Stimulated activated effector memory CD8-positive, alpha-beta T cell treated with anti-CD3 and anti-CD28 coated beads, Interleukin-12 subunit alpha, Interleukin-12 subunit beta, amount 100 ng/mL, for 72 hours (primary cell): ENCODE measurements at regions not wholly inside any gene's neighbourhood (a gene's known extent, or its start where the extent isn't known, plus 50 kb on each side); places are given as distances from the start of the nearest gene placed in this dataset.
"Not testable (repeated sequence)": the region's sequence is repeated elsewhere in the genome, so short reads cannot be mapped to it uniquely, and the experiment has no call there.

Experiments
- ATAC-seq: fragments of 150-1000 bp; cut with Tn5 transposase; 2 replicates; pipeline ENCODE4 v1.10.0; 2021
- DNase-seq, 2 donors: peaks; one replicate each; pipeline ENCODE4 v3.0.0; 2021 to 2022; ENCODE audit warnings: low spot score in 2 of 2
- H3K27ac Mint-ChIP-seq: one replicate; pipeline ENCODE4 v1.8.0; 2022; ENCODE audit warnings: mild to moderate bottlenecking, mixed read lengths
- H3K36me3 Mint-ChIP-seq: one replicate; pipeline ENCODE4 v1.8.0; 2022; ENCODE audit warnings: mild to moderate bottlenecking, mixed read lengths
- H3K4me1 Mint-ChIP-seq: one replicate; pipeline ENCODE4 v1.8.0; 2022; ENCODE audit warnings: mixed read lengths
- H3K4me3 Mint-ChIP-seq: one replicate; pipeline ENCODE4 v1.8.0; 2022; ENCODE audit warnings: mild to moderate bottlenecking, mixed read lengths
- H3K9me3 Mint-ChIP-seq: one replicate; pipeline ENCODE4 v1.8.0; 2022; ENCODE audit warnings: mixed read lengths

- no peaks in the 10 kb centered on the region for H3K36me3 Mint-ChIP-seq
- DNase-seq (no peak), ATAC-seq (no peak)
- H3K4me1 Mint-ChIP-seq = no peaks in the 10 kb centered on the region
- H3K27ac Mint-ChIP-seq = no peak overlapping the region
- H3K9me3 Mint-ChIP-seq = peaks cover 9% of the 10 kb centered on the region
- H3K4me3 Mint-ChIP-seq = no peak overlapping the region
These were observed 211.2 kb upstream of the POF1B start for GRCh38 chrX:85590638-85591037.

DNA sequence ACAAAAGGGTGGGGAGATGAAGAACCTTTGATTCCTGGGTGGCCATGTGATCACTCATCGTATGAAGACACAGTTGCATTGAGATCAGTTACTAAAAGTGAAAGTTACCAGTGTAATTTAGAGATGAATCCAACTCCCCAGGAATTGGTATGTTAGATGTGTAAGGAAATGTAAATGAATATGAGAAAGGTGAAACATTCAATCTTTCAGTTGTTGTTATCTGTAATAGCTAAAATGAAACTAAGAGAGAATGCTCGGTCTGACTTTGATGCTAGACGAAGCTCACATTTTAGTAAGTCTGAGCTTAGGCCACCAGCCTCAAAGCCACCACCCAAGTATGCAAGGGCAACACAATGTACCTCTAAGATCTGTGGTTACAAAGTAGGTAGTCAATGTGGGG lies 194.3 kb upstream of the POF1B start:
- Mint-ChIP-seq H3K36me3 (no peaks in the 10 kb centered on the region), H3K4me1 (no peaks in the 10 kb centered on the region), H3K27ac (no peak overlapping the region), H3K4me3 (no peak overlapping the region), H3K9me3 (no peaks in the 10 kb centered on the region)
- DNase-seq (no peak), ATAC-seq (peak; percentile 63)

DNA sequence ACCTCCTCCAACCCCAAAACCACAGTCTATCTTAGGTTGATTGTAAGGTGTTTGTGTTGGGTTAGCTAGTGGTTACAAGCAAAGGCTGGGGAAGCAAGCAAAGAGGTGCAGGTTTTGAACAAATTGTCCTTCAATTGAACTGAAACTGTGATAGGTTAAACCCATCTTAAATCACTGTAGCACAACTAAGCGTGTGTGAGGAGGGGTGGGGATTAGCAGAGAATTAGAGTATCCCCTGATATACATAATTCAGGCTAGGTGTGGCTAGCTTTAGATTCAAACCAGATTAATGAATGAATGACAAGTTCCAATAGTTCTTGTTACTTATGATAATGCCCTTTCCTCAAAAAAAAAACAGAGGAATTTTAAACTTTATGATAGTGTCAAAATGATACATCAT lies 191.0 kb upstream of the POF1B start:
- DNase-seq = no peak
- Mint-ChIP-seq H3K4me1 (no peaks in the 10 kb centered on the region), H3K9me3 (no peaks in the 10 kb centered on the region), H3K36me3 (no peaks in the 10 kb centered on the region), H3K27ac (no peak overlapping the region), H3K4me3 (no peak overlapping the region)
- no peak for ATAC-seq

DNA sequence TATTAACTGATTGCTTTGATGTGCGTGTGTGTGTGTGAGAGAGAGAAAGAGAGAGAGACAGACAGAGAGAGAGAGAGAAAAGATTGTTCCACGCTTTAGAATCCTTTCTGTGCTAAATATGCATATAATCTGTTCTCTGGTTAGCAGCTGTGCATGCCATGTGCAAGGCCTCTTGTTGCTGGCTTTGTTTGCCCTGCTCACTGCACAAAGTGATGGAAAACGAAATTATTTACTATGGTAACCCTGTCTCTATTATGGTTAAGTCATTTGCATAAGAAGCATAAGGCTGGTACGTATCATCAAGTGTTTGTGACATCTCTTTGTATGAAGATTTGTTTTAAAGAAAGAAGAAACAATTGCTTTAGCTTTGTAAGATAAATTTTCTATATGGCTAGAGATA lies 190.2 kb upstream of the POF1B start:
- Mint-ChIP-seq H3K4me1 (no peaks in the 10 kb centered on the region), H3K4me3 (no peak overlapping the region), H3K27ac (no peak overlapping the region), H3K9me3 (no peaks in the 10 kb centered on the region), H3K36me3 (no peaks in the 10 kb centered on the region)
- DNase-seq (no peak), ATAC-seq (no peak)

DNA sequence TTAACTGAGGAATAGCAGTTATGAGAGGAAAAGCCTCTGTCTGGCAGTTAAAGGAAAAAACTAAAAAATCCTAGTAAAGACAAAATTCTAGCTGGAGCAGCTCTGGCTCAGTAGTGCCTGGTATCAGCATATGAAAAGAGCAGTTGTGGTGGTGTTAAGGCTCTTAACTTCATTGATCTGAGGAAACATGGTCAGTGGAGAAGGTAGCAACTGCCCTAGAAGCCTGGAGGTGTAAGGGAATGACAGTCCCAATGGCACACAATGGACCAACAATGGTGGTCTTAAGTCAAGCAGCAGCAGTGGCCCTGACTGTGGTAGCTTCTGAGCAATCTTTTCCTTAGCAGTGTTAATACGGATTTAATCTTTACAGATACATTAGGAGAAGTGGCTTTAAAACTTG lies 189.6 kb upstream of the POF1B start:
- DNase-seq = no peak
- Mint-ChIP-seq H3K9me3 (no peaks in the 10 kb centered on the region), H3K4me1 (no peaks in the 10 kb centered on the region), H3K36me3 (no peaks in the 10 kb centered on the region), H3K4me3 (no peak overlapping the region), H3K27ac (no peak overlapping the region)
- no peak for ATAC-seq

- ATAC-seq (no peak), DNase-seq (no peak)
- Mint-ChIP-seq H3K27ac (no peak overlapping the region), H3K4me1 (no peaks in the 10 kb centered on the region), H3K9me3 (peaks cover 3% of the 10 kb centered on the region), H3K36me3 (no peaks in the 10 kb centered on the region), H3K4me3 (no peak overlapping the region)
These were observed 181.8 kb upstream of the POF1B start for GRCh38 chrX:85561231-85561630.

DNA sequence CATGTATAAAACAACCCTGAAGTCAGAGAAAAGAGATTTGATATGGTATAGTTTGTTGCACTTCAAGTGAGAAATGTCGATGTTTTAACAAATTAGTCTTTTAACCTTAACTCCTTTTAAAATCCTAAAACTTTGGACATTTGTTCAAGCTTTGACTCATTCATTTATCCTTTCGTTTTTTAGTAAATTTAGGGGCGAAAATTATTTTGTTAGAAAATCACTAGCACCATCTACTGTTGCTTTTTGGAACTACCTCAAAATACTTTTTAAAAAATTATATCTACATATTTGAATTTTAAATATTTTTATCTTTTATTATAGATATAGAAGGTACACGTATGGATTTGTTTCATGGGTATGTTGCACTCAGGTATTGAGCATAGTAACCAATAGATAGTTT lies 165.1 kb upstream of the POF1B start:
- ATAC-seq = no peak
- DNase-seq = no peak
- no peaks in the 10 kb centered on the region for H3K9me3 Mint-ChIP-seq
- no peaks in the 10 kb centered on the region for H3K4me1 Mint-ChIP-seq
- H3K27ac Mint-ChIP-seq = no peak overlapping the region
- no peak overlapping the region for H3K4me3 Mint-ChIP-seq
- no peaks in the 10 kb centered on the region for H3K36me3 Mint-ChIP-seq

- Mint-ChIP-seq H3K27ac (no peak overlapping the region), H3K4me1 (no peaks in the 10 kb centered on the region), H3K9me3 (no peaks in the 10 kb centered on the region), H3K36me3 (no peaks in the 10 kb centered on the region), H3K4me3 (no peak overlapping the region)
- ATAC-seq (no peak), DNase-seq (no peak)
These were observed 164.4 kb upstream of the POF1B start for GRCh38 chrX:85543866-85544265.

GRCh38 chrX:85529141-85529540 lies 149.7 kb upstream of the POF1B start:
- H3K27ac Mint-ChIP-seq, ATAC-seq, DNase-seq, H3K9me3 Mint-ChIP-seq, H3K36me3 Mint-ChIP-seq, H3K4me1 Mint-ChIP-seq, H3K4me3 Mint-ChIP-seq: not testable (repeated sequence)

DNA sequence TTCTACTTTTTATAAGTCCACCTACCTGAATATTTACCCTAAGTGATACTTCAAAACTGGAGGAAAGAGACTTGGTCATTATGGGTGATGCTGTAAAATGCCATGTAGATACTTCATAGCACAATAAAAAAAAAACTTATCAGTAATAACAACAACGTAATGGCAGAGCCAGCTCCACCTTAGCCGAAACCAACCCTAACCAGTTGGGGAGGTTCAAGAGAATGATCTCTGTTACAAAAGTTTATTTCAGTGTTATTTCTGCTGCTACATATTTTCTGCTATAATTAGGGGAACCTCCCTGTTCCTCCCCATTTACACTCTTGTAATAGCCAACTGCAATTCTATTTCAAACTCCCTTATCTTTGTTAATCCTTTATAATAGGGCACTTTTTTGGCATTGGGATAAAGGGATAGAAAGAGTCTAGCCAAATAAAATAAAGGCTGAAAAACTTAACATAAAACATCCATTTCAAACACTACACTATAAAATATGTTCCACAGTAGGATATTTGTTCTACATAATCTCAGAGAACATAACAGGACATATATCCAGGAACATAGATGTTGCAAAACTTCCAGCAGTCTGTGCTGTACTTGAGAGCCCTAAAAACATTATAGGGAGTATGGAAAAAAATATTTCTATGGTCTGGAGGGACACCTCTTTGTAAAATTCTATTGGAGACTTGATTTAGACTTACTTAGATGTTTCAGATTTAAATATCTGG lies 138.7 kb upstream of the POF1B start:
- no peak overlapping the region for H3K27ac Mint-ChIP-seq
- DNase-seq = no peak
- no peaks in the 10 kb centered on the region for H3K9me3 Mint-ChIP-seq
- no peaks in the 10 kb centered on the region for H3K36me3 Mint-ChIP-seq
- no peak for ATAC-seq
- no peak overlapping the region for H3K4me3 Mint-ChIP-seq
- H3K4me1 Mint-ChIP-seq = no peaks in the 10 kb centered on the region

GRCh38 chrX:85516131-85516530 lies 136.7 kb upstream of the POF1B start:
- DNase-seq (no peak), ATAC-seq (no peak)

GRCh38 chrX:85506871-85507270 lies 127.4 kb upstream of the POF1B start:
- no peak overlapping the region for H3K27ac Mint-ChIP-seq
- no peaks in the 10 kb centered on the region for H3K36me3 Mint-ChIP-seq
- no peak overlapping the region for H3K4me3 Mint-ChIP-seq
- H3K9me3 Mint-ChIP-seq = peaks cover 4% of the 10 kb centered on the region
- ATAC-seq (no peak), DNase-seq (no peak)
- no peaks in the 10 kb centered on the region for H3K4me1 Mint-ChIP-seq

More at GRCh38 chrX:85516131-85516530, 136.7 kb upstream of the POF1B start:
- H3K27ac Mint-ChIP-seq = no peak overlapping the region
- no peaks in the 10 kb centered on the region for H3K36me3 Mint-ChIP-seq
- no peak overlapping the region for H3K4me3 Mint-ChIP-seq
- no peaks in the 10 kb centered on the region for H3K4me1 Mint-ChIP-seq
- no peaks in the 10 kb centered on the region for H3K9me3 Mint-ChIP-seq

GRCh38 chrX:85505801-85506200 lies 126.3 kb upstream of the POF1B start:
- DNase-seq (no peak), ATAC-seq (no peak)
- Mint-ChIP-seq H3K4me1 (no peaks in the 10 kb centered on the region), H3K4me3 (no peak overlapping the region), H3K27ac (no peak overlapping the region), H3K9me3 (peaks cover 4% of the 10 kb centered on the region), H3K36me3 (no peaks in the 10 kb centered on the region)

GRCh38 chrX:85504381-85504780 lies 124.9 kb upstream of the POF1B start:
- Mint-ChIP-seq H3K36me3 (no peaks in the 10 kb centered on the region), H3K27ac (no peak overlapping the region), H3K9me3 (peaks cover 4% of the 10 kb centered on the region), H3K4me1 (no peaks in the 10 kb centered on the region), H3K4me3 (no peak overlapping the region)
- DNase-seq = no peak
- no peak for ATAC-seq

DNA sequence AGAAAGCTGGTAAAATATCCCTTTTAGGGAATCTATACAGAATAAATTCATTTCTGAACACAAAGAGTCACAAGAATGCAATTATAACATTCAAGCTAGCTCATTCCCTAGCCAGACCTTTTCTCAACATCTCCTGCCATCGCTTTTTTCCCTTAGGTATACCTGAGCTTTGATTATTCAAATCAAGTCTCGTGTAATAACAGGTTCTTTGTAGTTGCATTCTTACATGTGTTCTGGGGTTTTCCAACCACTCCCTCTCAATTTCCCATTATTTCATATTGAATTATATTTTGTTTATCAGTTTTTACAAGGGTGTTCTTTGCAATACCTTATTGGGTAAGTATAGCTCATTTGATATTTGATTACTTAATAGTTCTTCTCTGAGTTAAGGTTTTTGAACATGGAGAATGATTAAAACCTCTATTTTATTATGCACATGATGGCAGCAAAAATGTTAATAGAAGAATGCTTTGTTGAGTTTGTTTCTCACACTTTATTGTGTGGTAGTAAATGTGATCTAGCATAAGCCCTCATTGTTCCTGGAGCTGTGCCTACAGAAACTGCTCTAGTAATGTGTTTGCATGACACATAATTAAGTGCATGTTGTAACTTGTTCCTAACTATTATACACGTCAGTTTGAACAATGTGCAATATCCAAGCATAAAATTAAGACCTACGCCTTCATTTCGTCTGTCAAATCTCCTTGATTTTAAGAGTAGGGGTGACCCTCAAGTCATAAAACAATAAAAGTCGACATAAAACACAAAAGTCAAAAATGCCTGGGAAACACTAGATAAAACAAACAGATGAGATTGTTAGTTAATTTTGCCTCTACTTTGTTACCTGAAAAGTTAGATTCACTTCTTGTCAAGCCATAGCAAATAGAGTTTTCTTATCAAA lies 124.0 kb upstream of the POF1B start:
- Mint-ChIP-seq H3K9me3 (peaks cover 5% of the 10 kb centered on the region), H3K4me3 (no peak overlapping the region), H3K36me3 (no peaks in the 10 kb centered on the region), H3K4me1 (no peaks in the 10 kb centered on the region), H3K27ac (no peak overlapping the region)
- DNase-seq (no peak), ATAC-seq (no peak)

DNA sequence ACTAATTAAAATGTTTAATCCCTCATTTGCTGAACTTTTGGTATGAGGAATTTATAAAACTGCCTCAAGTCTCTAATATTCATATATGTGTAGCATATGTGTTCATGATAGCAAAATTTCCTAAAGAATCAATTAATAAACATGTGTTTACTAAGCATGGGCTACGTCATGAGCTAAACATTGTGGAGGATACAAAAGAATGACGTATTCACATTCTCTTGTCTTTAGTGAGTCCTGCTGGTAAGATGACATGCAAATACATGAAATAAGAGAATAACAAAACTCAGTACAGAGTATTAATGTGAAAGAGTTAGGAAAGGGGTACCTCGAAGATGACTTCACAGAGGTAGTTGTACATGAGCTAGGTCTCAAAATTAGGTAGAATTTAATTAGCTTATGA lies 121.9 kb upstream of the POF1B start:
- no peak overlapping the region for H3K27ac Mint-ChIP-seq
- no peaks in the 10 kb centered on the region for H3K36me3 Mint-ChIP-seq
- ATAC-seq (no peak), DNase-seq (no peak)
- H3K4me3 Mint-ChIP-seq = no peak overlapping the region
- peaks cover 7% of the 10 kb centered on the region for H3K9me3 Mint-ChIP-seq
- H3K4me1 Mint-ChIP-seq = no peaks in the 10 kb centered on the region
